Activated CD4-positive, CD25-positive, alpha-beta regulatory T cell treated with anti-CD3 and anti-CD28 coated beads, Interleukin-2, amount 50 U/mL, for 72 hours (primary cell): ENCODE measurements at regions not wholly inside any gene's neighbourhood (a gene's known extent, or its start where the extent isn't known, plus 50 kb on each side); places are given as distances from the start of the nearest gene placed in this dataset.
"Not testable (repeated sequence)": the region's sequence is repeated elsewhere in the genome, so short reads cannot be mapped to it uniquely, and the experiment has no call there.

Experiments
- DNase-seq: peaks from one replicate; pipeline ENCODE4 v3.0.0; 2021

- no peak for DNase-seq
Observed at GRCh38 chr19:30066781-30067759, 125.0 kb downstream of the URI1 start.

DNA sequence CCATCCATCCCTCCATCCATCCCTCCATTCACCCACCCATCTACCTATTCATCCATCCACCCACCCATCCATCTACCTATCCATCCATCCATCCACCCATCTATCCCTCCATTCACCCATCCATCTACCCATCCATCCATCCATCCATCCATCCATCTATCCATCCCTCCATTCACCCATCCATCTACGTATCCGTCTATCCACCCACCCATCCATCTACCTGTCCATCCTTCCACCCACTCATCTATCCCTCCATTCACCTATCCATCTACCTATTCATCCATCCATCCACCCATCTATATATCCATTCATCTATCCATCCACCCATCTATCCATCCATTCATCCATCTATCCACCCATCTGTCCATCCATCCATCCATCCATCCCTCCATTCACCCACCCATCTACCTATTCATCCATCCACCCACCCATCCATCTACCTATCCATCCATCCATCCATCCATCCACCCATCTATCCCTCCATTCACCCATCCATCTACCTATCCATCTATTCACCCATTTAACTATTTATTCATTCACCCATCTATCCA lies 126.0 kb downstream of the URI1 start:
- not testable (repeated sequence) for DNase-seq

DNA sequence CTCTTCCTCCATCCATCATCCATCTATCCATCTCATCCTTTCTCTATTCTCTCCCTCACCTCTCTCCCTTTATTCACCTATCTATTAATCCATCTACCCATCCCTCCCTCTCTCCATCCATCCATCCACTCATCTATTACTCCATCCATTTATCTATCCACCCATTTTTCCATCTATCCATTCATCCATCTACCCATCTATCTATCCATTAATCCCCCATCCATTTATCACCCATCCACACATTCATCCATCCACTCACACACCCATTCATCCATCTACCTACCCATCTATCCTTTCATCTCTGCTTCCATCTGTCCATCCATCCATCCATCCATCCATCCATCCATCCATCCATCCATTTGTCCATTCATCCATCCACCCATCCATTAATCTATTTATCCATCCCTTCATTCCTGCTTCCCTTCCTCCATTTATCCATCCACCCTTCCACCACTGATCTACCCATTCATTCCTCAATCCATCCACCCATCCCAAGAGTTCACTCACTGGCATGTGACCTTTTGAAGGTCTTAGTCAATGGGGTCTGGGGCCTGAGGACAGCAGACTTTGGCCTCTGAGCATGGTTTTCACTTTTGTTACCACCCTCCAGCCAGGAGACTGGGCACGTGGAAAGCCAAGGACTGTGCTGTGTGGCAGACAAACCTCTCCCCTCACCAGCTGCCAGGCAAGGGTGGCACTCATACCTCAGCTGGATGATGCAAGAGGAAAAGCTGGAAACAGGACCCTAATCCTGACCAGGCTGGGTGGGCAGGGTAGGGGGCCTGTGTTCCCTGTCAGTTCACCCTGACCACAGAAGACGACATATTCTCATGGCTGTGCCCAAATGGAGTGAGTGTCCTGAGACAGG lies 126.7 kb downstream of the URI1 start:
- no peak for DNase-seq

- no peak for DNase-seq
Observed at GRCh38 chr19:30069535-30070197, 127.6 kb downstream of the URI1 start.

- no peak for DNase-seq
Observed at GRCh38 chr19:30070198-30070967, 128.3 kb downstream of the URI1 start.

DNA sequence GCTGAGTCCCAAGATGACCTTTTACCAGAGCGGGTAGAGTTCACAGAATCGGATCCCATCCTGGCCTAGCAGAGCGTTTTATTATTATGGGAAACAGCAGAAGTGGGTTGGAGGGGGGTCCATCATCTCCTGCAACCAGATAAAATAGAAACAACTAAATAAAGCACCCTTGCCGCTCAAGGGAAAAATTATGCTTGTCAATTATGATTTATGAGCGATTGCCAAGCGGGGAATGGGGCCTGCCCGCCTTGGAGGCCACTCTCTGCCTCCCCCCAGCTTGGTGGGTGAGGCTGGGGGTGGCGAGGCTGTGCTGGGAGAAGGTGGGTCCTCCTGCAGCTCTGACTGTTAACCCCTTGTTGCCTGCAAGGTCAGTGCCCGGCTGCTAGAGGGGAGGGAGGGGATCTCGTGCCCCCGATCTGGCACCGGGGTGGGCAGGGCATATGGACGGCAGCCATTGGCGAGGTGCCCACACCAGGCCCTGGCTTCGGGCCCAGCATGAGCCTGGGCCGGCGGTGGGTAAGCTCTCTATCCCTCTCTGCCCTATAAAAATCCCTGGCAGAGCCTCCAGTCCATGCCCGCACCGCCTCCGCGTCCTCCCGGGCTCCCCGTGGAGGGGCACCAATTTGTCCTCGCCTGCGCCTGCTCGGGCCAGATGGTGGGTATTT lies 129.1 kb downstream of the URI1 start:
- DNase-seq: peak; percentile 14

- peak; percentile 14 for DNase-seq
Observed at GRCh38 chr19:30071871-30072270, 129.8 kb downstream of the URI1 start.

GRCh38 chr19:30073152-30074000 lies 131.3 kb downstream of the URI1 start:
- peak; percentile 4 for DNase-seq

DNA sequence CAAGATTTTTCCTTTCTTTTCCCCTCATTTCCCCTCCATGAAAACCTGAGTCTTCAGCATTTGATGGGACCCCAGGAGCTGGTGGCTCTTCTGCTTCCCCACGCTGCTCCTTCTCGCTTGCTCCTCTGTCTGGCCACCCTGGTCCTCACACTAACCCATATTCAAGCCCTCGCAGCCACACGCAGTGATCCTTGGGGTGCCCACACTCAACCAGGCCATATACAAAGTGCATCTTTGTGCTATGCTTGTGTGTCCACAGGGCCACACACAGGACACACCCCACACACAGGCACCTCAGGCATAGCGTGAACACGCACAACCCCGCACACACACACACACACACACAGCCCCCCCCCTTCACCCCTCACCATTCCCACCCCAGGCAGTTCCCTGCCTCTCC lies 132.1 kb downstream of the URI1 start:
- DNase-seq: no peak

GRCh38 chr19:30074741-30075715 lies 133.0 kb downstream of the URI1 start:
- no peak for DNase-seq

DNA sequence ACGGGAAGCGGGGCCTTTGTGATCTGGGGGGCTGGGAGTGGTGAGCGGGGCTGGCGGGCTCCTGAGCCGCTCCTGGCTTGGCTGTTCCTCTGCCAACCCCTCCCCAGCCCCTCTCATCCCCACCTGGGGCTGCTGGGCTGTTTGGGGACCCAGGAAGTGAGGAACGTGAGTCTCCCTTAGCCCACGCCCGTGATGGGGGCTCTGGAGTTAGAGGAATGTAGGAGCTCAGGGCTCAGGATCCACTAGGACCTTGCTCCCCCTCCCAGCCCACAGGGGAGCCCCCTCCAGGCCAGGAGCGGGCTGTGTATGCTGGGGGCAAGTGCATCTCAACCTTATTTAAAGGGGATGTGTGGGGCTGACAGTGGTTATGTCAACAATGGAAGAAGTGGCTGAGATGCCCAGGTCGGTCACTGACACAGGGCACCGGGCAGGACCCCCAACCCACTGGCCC lies 134.1 kb downstream of the URI1 start:
- no peak for DNase-seq

DNA sequence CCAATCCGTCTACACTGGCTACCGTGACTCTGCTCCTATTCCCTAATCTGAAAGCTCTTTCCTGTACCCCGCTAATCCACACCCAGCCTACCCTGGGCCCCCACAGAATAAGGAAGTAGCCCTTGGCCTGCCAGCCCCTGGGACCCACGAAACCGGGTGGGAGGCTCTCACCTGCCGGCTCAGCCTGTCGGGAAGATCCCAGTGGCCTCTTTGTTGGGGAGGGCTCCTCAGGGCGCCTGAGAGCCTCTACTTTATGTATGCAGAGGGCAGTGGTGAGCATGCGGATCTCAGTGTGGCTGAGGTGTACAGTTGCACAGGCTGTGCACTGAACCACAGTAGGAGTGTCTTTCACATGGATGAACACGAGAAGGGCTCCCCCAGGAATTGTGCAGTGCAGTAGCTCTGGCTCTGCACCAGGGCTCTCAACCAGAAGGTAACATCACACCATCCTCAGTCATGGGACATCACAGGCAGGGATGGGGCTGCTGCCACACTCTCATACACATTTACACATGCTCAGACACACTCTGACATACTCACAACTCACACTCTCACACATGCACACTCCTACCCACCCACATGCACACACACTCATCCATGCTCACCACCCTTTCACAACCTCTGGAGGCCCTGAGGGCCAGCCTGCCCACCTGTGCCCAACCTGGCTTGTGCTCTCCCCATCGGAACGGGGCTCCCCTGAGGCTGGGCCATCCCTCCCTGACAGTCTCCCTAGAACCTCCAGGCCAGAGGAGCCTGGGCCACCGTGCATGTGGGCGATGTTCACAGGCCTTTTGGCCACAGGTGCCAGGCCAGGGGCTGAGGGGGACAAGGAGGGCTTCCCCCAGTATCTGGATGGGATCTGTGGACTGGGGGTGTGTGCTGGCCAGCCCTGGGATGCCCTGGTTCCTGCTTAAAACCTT lies 135.0 kb downstream of the URI1 start:
- DNase-seq: peak; percentile 18

DNA sequence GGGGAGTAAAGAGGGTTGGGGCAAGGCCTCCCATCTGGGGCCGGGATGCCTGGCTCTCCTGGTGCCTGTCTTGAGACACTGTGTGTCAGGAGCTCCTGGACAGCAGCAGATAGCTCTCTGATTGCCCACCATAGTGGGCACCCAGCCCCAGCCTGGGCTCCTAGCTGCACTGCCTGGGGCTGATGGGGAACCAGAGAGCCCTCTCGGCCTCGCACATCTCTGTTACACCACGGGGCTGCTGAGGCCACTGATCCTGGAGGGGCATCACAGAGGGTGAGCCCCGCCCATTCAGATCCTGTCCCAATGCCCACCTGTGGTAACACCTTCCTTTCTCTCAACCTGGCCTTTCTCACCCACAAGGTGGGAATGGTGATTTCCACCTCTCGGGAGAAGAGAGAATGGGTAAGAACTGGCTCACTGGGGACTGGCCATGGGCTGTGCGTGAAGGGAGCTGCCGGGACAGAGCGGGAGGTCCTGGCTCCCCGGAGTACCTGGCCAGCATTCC lies 135.9 kb downstream of the URI1 start:
- peak; percentile 24 for DNase-seq

- no peak for DNase-seq
Observed at GRCh38 chr19:30078381-30078910, 136.4 kb downstream of the URI1 start.

DNA sequence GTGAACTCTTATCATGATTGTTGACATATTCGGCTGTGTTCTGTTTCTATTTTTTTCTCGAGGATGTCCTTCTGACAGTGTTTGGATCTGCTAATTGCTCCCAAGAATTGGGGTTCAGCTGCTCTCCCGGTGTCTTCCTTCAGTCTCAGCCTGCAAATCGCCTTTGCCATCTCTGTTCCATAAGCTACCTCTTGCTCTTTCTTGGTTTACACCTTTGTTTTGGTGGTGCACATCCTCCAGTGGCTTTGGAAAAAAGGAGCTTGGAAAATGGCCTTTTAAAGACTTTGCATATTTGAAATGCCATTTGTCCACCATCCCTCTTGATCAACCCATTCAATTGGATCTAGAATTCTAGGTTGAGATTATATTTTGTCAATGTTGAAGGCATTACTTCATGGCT lies 137.2 kb downstream of the URI1 start:
- no peak for DNase-seq

- DNase-seq: no peak
Observed at GRCh38 chr19:30082168-30082567, 140.1 kb downstream of the URI1 start.

DNA sequence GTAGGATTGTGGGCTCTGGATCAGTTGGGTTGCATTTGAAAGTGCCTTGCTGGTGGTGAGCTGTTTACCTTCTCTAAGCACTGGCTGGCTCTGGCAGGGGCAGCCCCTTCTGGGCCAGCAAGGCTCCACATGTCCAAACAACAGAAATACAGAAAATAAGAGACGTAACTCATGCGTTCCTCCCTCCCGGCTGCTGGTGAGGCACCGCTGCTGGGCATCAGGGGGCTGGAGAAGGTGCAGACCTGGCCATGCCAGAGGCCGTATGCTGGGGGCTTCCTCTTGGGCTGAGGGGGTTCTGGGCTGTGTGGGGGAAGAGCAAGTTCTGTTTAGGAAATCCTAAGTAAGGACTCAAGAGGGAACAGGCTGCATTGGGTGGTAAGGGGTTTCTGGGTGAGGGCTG lies 140.6 kb downstream of the URI1 start:
- DNase-seq: no peak
